GM21360 (cell line): ENCODE measurements at regions not wholly inside any gene's neighbourhood (a gene's known extent, or its start where the extent isn't known, plus 50 kb on each side); places are given as distances from the start of the nearest gene placed in this dataset.
"Not testable (repeated sequence)": the region's sequence is repeated elsewhere in the genome, so short reads cannot be mapped to it uniquely, and the experiment has no call there.

ENCODE experiments used
- ATAC-seq: cut with Tn5 transposase; IDR thresholded peaks from one replicate; pipeline ENCODE4 v1.9.1; 2021; ENCODE audit warnings: mild to moderate bottlenecking, moderate library complexity; ENCODE audit not compliant: unreplicated experiment

- no peak for ATAC-seq
Observed at GRCh38 chr18:42445359-42445758, 490.3 kb downstream of the PIK3C3 start.

DNA sequence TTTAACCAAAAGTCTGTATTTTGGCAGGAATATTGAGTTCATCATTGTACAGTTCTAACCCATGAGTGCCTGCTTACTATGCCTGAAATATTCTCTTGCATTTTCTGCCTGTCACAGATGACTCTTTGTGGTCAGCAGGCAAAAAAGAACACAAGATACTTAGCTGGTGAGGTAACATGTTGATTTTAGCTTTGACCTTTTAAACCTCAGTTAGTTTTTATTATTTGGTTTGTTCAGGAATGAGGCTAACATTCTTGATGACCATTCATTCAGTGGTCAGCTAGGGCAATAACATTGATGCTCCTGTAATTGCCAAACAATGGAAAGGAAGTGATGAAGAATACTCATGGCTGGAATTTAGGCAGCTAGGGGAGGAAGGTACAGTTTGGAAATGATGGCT, 491.2 kb downstream of the PIK3C3 start:
- ATAC-seq: no peak

DNA sequence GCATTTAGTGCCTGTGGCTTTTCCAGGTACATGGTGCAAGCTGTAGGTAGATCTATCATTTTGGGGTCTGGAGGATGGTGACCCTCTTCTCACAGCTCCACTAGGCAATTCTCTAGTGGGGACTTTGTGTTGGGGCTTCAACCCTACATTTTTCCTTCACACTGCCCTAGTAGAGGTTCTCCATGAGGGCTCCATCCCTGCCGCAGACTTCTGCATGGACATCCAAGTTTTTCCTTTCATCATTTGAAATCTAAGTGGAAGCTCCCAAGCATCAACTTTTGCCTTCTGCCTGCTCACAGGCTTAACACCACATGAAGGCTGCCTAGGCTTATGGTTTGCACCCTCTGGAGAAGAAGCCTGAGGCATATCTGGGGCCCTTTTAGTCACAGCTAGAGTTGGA, 492.7 kb downstream of the PIK3C3 start:
- ATAC-seq: no peak

- no peak for ATAC-seq
Observed at GRCh38 chr18:42458226-42458625, 503.2 kb downstream of the PIK3C3 start.

- ATAC-seq: no peak
Observed at GRCh38 chr18:42459873-42460272, 504.8 kb downstream of the PIK3C3 start.

DNA sequence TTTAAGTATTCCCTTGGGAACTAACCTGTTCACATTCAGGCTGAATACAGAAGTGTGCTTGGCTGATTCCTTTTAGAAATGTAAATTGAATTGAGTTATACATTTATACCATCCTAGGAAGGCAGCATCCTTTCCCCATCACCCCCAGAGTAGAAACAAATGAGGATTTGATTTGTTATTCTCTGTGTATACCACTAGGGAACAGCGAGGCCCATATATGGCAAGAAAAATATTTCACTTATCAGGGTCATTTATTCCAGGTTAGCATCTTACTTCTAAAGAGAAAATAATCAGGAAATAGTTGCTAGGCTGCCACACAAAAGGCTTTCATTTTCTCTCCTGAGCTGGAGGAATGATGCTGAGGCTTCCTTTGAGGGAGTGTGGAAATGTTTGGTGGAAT, 516.9 kb downstream of the PIK3C3 start:
- ATAC-seq: no peak

- no peak for ATAC-seq
Observed at GRCh38 chr18:42473611-42474010, 518.6 kb downstream of the PIK3C3 start.

DNA sequence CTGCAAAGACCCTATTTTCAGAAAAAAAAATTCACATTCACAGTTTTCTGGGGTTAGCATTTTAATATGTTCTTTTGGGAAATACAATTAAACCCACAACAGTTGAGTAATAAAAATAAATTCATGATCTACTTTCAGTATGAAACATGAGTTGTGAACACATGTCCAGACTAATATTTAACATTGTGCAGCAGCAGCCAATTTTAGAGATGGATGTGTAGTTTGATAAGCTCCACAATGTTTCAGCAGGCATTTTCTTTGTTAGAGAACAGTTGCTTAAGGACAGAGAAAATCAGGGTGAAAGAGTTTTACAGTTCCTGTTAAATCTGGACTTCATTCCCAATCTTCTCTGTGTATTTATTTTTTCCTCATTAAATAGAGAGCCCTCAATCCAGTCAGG, 519.5 kb downstream of the PIK3C3 start:
- ATAC-seq: no peak

DNA sequence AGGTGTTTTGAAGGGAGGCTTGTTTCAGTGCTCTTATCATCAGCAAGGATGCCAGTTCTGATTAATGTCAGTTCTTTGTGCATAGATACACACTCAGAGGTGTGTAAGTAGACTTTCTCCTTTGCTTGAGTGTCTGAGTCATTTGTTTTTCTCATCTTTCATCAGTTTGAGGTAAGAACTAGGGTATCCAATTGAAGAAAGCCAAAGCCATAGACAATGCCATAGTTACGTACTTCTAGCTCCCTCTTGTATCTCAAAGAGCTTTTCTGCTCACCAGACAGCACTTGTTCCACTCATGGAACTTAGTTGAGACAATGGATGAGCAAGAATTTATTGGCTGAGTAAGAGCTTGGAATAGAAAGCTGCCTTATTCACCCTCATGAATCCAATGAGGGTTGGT, 520.1 kb downstream of the PIK3C3 start:
- ATAC-seq: no peak

GRCh38 chr18:42477267-42477666, 522.2 kb downstream of the PIK3C3 start:
- no peak for ATAC-seq

DNA sequence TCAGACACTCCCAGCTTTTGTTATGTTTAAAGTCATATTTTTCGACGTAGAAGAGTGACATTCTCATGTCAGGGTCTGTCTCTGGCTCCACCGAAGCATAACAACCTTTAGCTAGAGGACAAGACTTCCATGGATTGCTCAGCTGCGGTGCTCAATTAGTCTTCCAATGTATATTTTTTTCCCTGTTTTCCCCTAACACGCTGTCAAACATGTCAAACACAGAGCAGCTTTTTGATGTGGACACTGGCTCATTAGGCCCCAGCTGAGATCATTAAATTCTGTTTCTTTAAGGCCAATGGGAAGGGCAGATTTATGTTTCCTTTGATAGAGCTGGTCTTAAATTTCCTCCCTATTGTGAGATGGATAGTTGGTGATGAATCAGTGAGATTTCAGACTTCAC, 525.4 kb downstream of the PIK3C3 start:
- ATAC-seq: no peak

- ATAC-seq: no peak
Observed at GRCh38 chr18:42484648-42485047, 529.6 kb downstream of the PIK3C3 start.

DNA sequence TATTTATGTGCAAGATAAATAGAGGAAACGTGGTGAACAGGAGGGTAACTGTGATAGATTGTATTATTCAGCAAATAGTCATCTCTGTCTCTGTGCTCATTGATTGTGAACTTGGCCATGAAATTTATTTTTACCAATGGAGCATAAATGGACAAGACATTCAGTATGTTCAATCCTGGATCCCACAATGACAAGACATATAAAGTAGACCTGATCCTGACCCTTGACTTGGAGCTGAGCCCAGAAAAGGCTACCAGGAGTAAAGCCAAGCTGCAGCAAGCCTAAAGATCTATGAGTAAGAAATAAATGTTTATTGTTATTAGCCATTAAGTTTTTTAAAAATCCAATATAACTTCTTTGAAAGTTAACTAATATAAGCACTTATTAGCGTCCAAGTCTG, 531.2 kb downstream of the PIK3C3 start:
- no peak for ATAC-seq

GRCh38 chr18:42508683-42509296, 553.8 kb downstream of the PIK3C3 start:
- no peak for ATAC-seq

GRCh38 chr18:42509750-42510415, 554.8 kb downstream of the PIK3C3 start:
- no peak for ATAC-seq

GRCh38 chr18:42510540-42510939, 555.5 kb downstream of the PIK3C3 start:
- ATAC-seq: no peak

DNA sequence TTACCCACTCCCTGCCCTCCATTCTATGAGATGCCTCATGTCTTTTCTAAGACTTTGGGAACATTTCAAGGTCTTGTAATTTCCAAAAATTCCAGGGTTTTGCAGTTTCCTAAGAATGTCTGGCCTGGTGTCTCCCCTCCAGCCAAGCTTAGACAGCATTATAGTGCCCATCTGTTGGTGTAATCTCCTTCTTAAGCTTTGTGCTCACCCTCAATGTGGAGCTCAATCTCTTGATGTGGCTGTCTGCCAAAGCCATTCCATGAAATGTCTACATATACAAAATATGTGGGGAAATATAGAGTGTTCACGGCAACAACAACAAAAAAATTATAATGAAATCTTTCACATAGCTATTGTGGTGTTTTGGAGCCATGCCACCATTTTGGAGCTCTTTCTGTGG, 558.4 kb downstream of the PIK3C3 start:
- no peak for ATAC-seq

- no peak for ATAC-seq
Observed at GRCh38 chr18:42514512-42514911, 559.5 kb downstream of the PIK3C3 start.

GRCh38 chr18:42517896-42518295, 562.9 kb downstream of the PIK3C3 start:
- no peak for ATAC-seq

DNA sequence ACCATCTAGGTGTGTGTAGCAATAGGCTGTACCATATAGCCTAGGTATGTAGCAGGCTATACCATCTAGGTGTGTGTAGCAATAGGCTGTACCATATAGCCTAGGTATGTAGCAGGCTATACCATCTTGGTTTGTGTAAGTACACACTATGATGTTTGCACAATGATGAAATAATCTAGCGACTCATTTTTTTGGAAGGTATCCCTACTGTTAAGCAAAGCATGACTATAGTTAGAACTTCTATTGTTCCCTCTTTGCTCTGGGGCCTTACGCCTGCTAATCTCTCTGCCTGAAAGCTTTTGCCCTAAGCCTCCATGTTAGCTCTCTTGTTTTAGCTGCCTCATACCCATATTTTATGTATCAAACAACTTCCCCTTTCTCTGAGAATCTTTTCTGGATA, 563.3 kb downstream of the PIK3C3 start:
- not testable (repeated sequence) for ATAC-seq

- no peak for ATAC-seq
Observed at GRCh38 chr18:42520138-42520537, 565.1 kb downstream of the PIK3C3 start.

DNA sequence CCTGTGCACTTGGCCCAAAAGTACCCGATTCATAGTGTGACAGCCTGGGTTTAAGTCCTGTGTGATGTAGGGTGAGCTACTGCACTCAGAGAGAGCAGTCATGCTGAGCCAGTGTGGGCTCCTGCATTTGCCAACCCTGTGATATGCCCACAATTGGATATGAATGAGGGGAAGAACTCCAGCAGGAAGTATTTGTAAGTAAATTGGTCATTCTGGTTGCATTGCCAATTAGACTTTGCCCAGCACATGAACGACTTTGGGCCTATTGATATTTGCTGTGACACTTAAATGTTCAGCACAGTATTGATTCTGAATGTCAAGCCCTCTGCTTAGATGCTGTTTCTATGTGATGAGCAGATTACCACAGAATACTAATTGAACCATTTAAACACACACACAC, 570.9 kb downstream of the PIK3C3 start:
- ATAC-seq: no peak

- ATAC-seq: no peak
Observed at GRCh38 chr18:42527766-42528165, 572.7 kb downstream of the PIK3C3 start.
